ENCODE measurements at regions not wholly inside any gene's neighbourhood (a gene's known extent, or its start where the extent isn't known, plus 50 kb on each side); places are given as distances from the start of the nearest gene placed in this dataset.

GRCh38 chr2:217379807-217380206 lies 519.9 kb upstream of the TNP1 start:
- TF ChIP-seq CTCF (conservative IDR thresholded peaks at IDR 0.05; ENCODE audit: control insufficient read depth, insufficient read depth, low read depth, low read length): no peak
- DNase-seq (ENCODE audit: low read depth): no peak
- no peak overlapping the region for H3K4me3 ChIP-seq (ENCODE audit: control insufficient read depth, low read depth, low read length)

- TF ChIP-seq CTCF (conservative IDR thresholded peaks at IDR 0.05; ENCODE audit: control insufficient read depth, insufficient read depth, low read depth, low read length): no peak
- no peak overlapping the region for H3K4me3 ChIP-seq (ENCODE audit: control insufficient read depth, low read depth, low read length)
- DNase-seq (ENCODE audit: low read depth): no peak
Observed at GRCh38 chr2:217372794-217373193, 512.9 kb upstream of the TNP1 start.

- no peak for TF ChIP-seq CTCF (conservative IDR thresholded peaks at IDR 0.05; ENCODE audit: control insufficient read depth, insufficient read depth, low read depth, low read length)
- DNase-seq (ENCODE audit: low read depth): no peak
Observed at GRCh38 chr2:217371781-217372213, 511.9 kb upstream of the TNP1 start.

GRCh38 chr2:217370391-217370790 lies 510.5 kb upstream of the TNP1 start:
- no peak for TF ChIP-seq CTCF (conservative IDR thresholded peaks at IDR 0.05; ENCODE audit: control insufficient read depth, insufficient read depth, low read depth, low read length)
- DNase-seq (ENCODE audit: low read depth): peak; percentile 81
- H3K4me3 ChIP-seq (ENCODE audit: control insufficient read depth, low read depth, low read length): no peak overlapping the region

More at GRCh38 chr2:217371781-217372213, 511.9 kb upstream of the TNP1 start:
- no peak overlapping the region for H3K4me3 ChIP-seq (ENCODE audit: control insufficient read depth, low read depth, low read length)

GRCh38 chr2:217367464-217367863 lies 507.6 kb upstream of the TNP1 start:
- no peak overlapping the region for H3K4me3 ChIP-seq (ENCODE audit: control insufficient read depth, low read depth, low read length)
- no peak for TF ChIP-seq CTCF (conservative IDR thresholded peaks at IDR 0.05; ENCODE audit: control insufficient read depth, insufficient read depth, low read depth, low read length)
- no peak for DNase-seq (ENCODE audit: low read depth)

GRCh38 chr2:217366966-217367365 lies 507.1 kb upstream of the TNP1 start:
- H3K4me3 ChIP-seq (ENCODE audit: control insufficient read depth, low read depth, low read length): no peak overlapping the region
- no peak for DNase-seq (ENCODE audit: low read depth)
- TF ChIP-seq CTCF (conservative IDR thresholded peaks at IDR 0.05; ENCODE audit: control insufficient read depth, insufficient read depth, low read depth, low read length): no peak

- no peak for TF ChIP-seq CTCF (conservative IDR thresholded peaks at IDR 0.05; ENCODE audit: control insufficient read depth, insufficient read depth, low read depth, low read length)
- no peak for DNase-seq (ENCODE audit: low read depth)
Observed at GRCh38 chr2:217366266-217366895, 506.5 kb upstream of the TNP1 start.

More at GRCh38 chr2:217366266-217366895, 506.5 kb upstream of the TNP1 start:
- no peak overlapping the region for H3K4me3 ChIP-seq (ENCODE audit: control insufficient read depth, low read depth, low read length)
